Karpas-422 (cell line): ENCODE measurements at regions not wholly inside any gene's neighbourhood (a gene's known extent, or its start where the extent isn't known, plus 50 kb on each side); places are given as distances from the start of the nearest gene placed in this dataset.

ENCODE experiments used
- DNase-seq: peaks from one replicate; pipeline ENCODE4 v3.0.0-alpha.2; 2015
- H2AFZ ChIP-seq: fragments of 200-600 bp; sonication (generic); 2 replicates; pipeline ENCODE4 v1.6.1; 2014; ENCODE audit warnings: antibody characterized with exemption, low read length, mixed read lengths
- H3K27ac ChIP-seq: fragments of 200-600 bp; sonication (generic); 2 replicates; pipeline ENCODE4 v1.5.1; 2014; ENCODE audit warnings: mild to moderate bottlenecking, low read length, moderate library complexity
- H3K27me3 ChIP-seq: fragments of 200-600 bp; sonication (generic); 2 replicates; pipeline ENCODE4 v1.6.1; 2014; ENCODE audit warnings: low read length, mixed read lengths
- H3K36me3 ChIP-seq: fragments of 200-600 bp; sonication (generic); 2 replicates; pipeline ENCODE4 v1.6.1; 2014; ENCODE audit warnings: low read length, mixed read lengths; ENCODE audit not compliant: insufficient read depth
- H3K4me1 ChIP-seq: fragments of 200-600 bp; sonication (generic); 2 replicates; pipeline ENCODE4 v1.6.1; 2014; ENCODE audit warnings: mild to moderate bottlenecking, low read length, mixed read lengths
- H3K4me2 ChIP-seq: fragments of 200-600 bp; sonication (generic); 2 replicates; pipeline ENCODE4 v1.6.1; 2014; ENCODE audit warnings: low read length, low read depth, mild to moderate bottlenecking; ENCODE audit not compliant: poor library complexity, severe bottlenecking
- H3K4me3 ChIP-seq: fragments of 200-600 bp; sonication (generic); 2 replicates; pipeline ENCODE4 v1.5.1; 2014; ENCODE audit warnings: mild to moderate bottlenecking, antibody characterized with exemption, low read length, mixed read lengths
- H3K79me2 ChIP-seq: fragments of 200-600 bp; sonication (generic); 2 replicates; pipeline ENCODE4 v1.6.1; 2014; ENCODE audit warnings: mild to moderate bottlenecking, low read length, mixed read lengths
- H3K9ac ChIP-seq: fragments of 200-600 bp; sonication (generic); 2 replicates; pipeline ENCODE4 v1.6.0; 2014; ENCODE audit warnings: low read length
- H3K9me2 ChIP-seq: fragments of 200-600 bp; sonication (generic), shearing (Covaris generic); replicated peaks from 2 replicates; pipeline ENCODE4 v1.6.0; 2014; ENCODE audit warnings: mild to moderate bottlenecking, low read length, moderate library complexity; ENCODE audit not compliant: insufficient read depth
- H3K9me3 ChIP-seq: fragments of 300-700, 200-600 bp; sonication (generic); 2 replicates; pipeline ENCODE4 v1.6.1; 2014; ENCODE audit warnings: low read length, mixed read lengths
- H4K20me1 ChIP-seq: fragments of 200-600 bp; sonication (generic); 2 replicates; pipeline ENCODE4 v1.6.1; 2014; ENCODE audit warnings: mild to moderate bottlenecking, antibody characterized with exemption, low read length, low read depth; ENCODE audit not compliant: insufficient read depth

- Histone ChIP-seq H3K4me1 (no peaks in the 10 kb centered on the region), H3K4me3 (no peak overlapping the region), H2AFZ (no peak overlapping the region), H3K79me2 (no peaks in the 10 kb centered on the region), H3K9ac (no peak overlapping the region), H3K4me2 (no peak overlapping the region), H3K27me3 (no peaks in the 10 kb centered on the region), H4K20me1 (no peaks in the 10 kb centered on the region), H3K27ac (no peak overlapping the region), H3K9me3 (no peaks in the 10 kb centered on the region), H3K9me2 (no peaks in the 10 kb centered on the region), H3K36me3 (no peaks in the 10 kb centered on the region)
- DNase-seq: no peak
Measured at GRCh38 chr1:115495625-115496024, 146.1 kb upstream of the VANGL1 start.

- H4K20me1 ChIP-seq: no peaks in the 10 kb centered on the region
- no peaks in the 10 kb centered on the region for H3K79me2 ChIP-seq
- H3K27ac ChIP-seq: no peak overlapping the region
- H3K4me2 ChIP-seq: no peak overlapping the region
- no peaks in the 10 kb centered on the region for H3K9me2 ChIP-seq
- H3K9ac ChIP-seq: no peak overlapping the region
- H3K9me3 ChIP-seq: no peaks in the 10 kb centered on the region
- no peak overlapping the region for H2AFZ ChIP-seq
- no peaks in the 10 kb centered on the region for H3K4me1 ChIP-seq
- no peaks in the 10 kb centered on the region for H3K27me3 ChIP-seq
- H3K36me3 ChIP-seq: no peaks in the 10 kb centered on the region
- DNase-seq: no peak
- no peak overlapping the region for H3K4me3 ChIP-seq
Measured at GRCh38 chr1:115495111-115495510, 146.7 kb upstream of the VANGL1 start.

- no peaks in the 10 kb centered on the region for H3K36me3 ChIP-seq
- H3K9me3 ChIP-seq: no peaks in the 10 kb centered on the region
- H3K4me2 ChIP-seq: no peak overlapping the region
- H3K27me3 ChIP-seq: no peaks in the 10 kb centered on the region
- H3K9me2 ChIP-seq: no peaks in the 10 kb centered on the region
- no peak overlapping the region for H3K9ac ChIP-seq
- H4K20me1 ChIP-seq: no peaks in the 10 kb centered on the region
- H3K4me1 ChIP-seq: no peaks in the 10 kb centered on the region
- H3K79me2 ChIP-seq: no peaks in the 10 kb centered on the region
- no peak overlapping the region for H2AFZ ChIP-seq
- no peak for DNase-seq
- no peak overlapping the region for H3K4me3 ChIP-seq
- no peak overlapping the region for H3K27ac ChIP-seq
Measured at GRCh38 chr1:115493834-115494233, 147.9 kb upstream of the VANGL1 start.

- Histone ChIP-seq H3K4me1 (no peaks in the 10 kb centered on the region), H3K36me3 (no peaks in the 10 kb centered on the region), H3K4me2 (no peak overlapping the region), H3K27ac (no peak overlapping the region), H3K79me2 (no peaks in the 10 kb centered on the region), H2AFZ (no peak overlapping the region), H3K9me2 (no peaks in the 10 kb centered on the region), H3K27me3 (no peaks in the 10 kb centered on the region), H3K9me3 (no peaks in the 10 kb centered on the region), H4K20me1 (no peaks in the 10 kb centered on the region), H3K9ac (no peak overlapping the region), H3K4me3 (no peak overlapping the region)
- DNase-seq: no peak
Measured at GRCh38 chr1:115492880-115493279, 148.9 kb upstream of the VANGL1 start.

- no peak for DNase-seq
- Histone ChIP-seq H3K27me3 (no peaks in the 10 kb centered on the region), H3K9ac (no peak overlapping the region), H3K9me2 (no peaks in the 10 kb centered on the region), H3K9me3 (no peaks in the 10 kb centered on the region), H3K36me3 (no peaks in the 10 kb centered on the region), H3K27ac (no peak overlapping the region), H3K4me1 (no peaks in the 10 kb centered on the region), H3K79me2 (no peaks in the 10 kb centered on the region), H2AFZ (no peak overlapping the region), H4K20me1 (no peaks in the 10 kb centered on the region), H3K4me3 (no peak overlapping the region), H3K4me2 (no peak overlapping the region)
Measured at GRCh38 chr1:115492019-115492595, 149.7 kb upstream of the VANGL1 start.

- no peaks in the 10 kb centered on the region for H4K20me1 ChIP-seq
- H3K9ac ChIP-seq: no peak overlapping the region
- H3K9me3 ChIP-seq: no peaks in the 10 kb centered on the region
- H3K9me2 ChIP-seq: no peaks in the 10 kb centered on the region
- H2AFZ ChIP-seq: no peak overlapping the region
- no peaks in the 10 kb centered on the region for H3K36me3 ChIP-seq
- no peaks in the 10 kb centered on the region for H3K4me1 ChIP-seq
- no peak overlapping the region for H3K4me2 ChIP-seq
- H3K4me3 ChIP-seq: no peak overlapping the region
- no peak for DNase-seq
- no peaks in the 10 kb centered on the region for H3K27me3 ChIP-seq
- no peak overlapping the region for H3K27ac ChIP-seq
- no peaks in the 10 kb centered on the region for H3K79me2 ChIP-seq
Measured at GRCh38 chr1:115491298-115492018, 150.3 kb upstream of the VANGL1 start.

GRCh38 chr1:115479055-115479482 lies 141.0 kb upstream of the NGF start:
- no peaks in the 10 kb centered on the region for H3K9me3 ChIP-seq
- H3K79me2 ChIP-seq: no peaks in the 10 kb centered on the region
- H3K36me3 ChIP-seq: no peaks in the 10 kb centered on the region
- no peak overlapping the region for H2AFZ ChIP-seq
- no peak overlapping the region for H3K4me2 ChIP-seq
- H3K27ac ChIP-seq: no peak overlapping the region
- no peak for DNase-seq
- H3K9me2 ChIP-seq: no peaks in the 10 kb centered on the region
- H3K9ac ChIP-seq: no peak overlapping the region
- H3K4me3 ChIP-seq: no peak overlapping the region
- H3K27me3 ChIP-seq: no peaks in the 10 kb centered on the region
- H3K4me1 ChIP-seq: no peaks in the 10 kb centered on the region
- no peaks in the 10 kb centered on the region for H4K20me1 ChIP-seq

GRCh38 chr1:115477071-115477470 lies 139.0 kb upstream of the NGF start:
- H3K9me2 ChIP-seq: no peaks in the 10 kb centered on the region
- no peaks in the 10 kb centered on the region for H3K9me3 ChIP-seq
- H4K20me1 ChIP-seq: no peaks in the 10 kb centered on the region
- no peaks in the 10 kb centered on the region for H3K79me2 ChIP-seq
- H3K4me3 ChIP-seq: no peak overlapping the region
- H3K4me1 ChIP-seq: no peaks in the 10 kb centered on the region
- no peaks in the 10 kb centered on the region for H3K27me3 ChIP-seq
- H3K9ac ChIP-seq: no peak overlapping the region
- no peak for DNase-seq
- H2AFZ ChIP-seq: no peak overlapping the region
- H3K4me2 ChIP-seq: no peak overlapping the region
- H3K27ac ChIP-seq: no peak overlapping the region
- no peaks in the 10 kb centered on the region for H3K36me3 ChIP-seq
